K562 (cell line): ENCODE measurements at regions not wholly inside any gene's neighbourhood (a gene's known extent, or its start where the extent isn't known, plus 50 kb on each side); places are given as distances from the start of the nearest gene placed in this dataset.

ENCODE experiments used
- ESRRA ChIP-seq: fragments of 450-650 bp; IDR thresholded peaks from 2 replicates; pipeline ENCODE4 v1.6.1; 2014; ENCODE audit warnings: low read depth, mild to moderate bottlenecking, moderate library complexity, borderline replicate concordance
- POLR2AphosphoS5 ChIP-seq: IDR thresholded peaks from 2 replicates; pipeline ENCODE4 v1.6.1; 2011; ENCODE audit warnings: mild to moderate bottlenecking, low read depth, low read length, moderate library complexity; ENCODE audit not compliant: control insufficient read depth, insufficient read depth
- TF ChIP-seq, protein P1 (sequence below): sonication (generic); formaldehyde crosslinking; IDR thresholded peaks from 2 replicates; pipeline ENCODE4 v1.8.1; 2023; ENCODE audit warnings: mild to moderate bottlenecking, missing genetic modification reagents, moderate library complexity

DNA sequence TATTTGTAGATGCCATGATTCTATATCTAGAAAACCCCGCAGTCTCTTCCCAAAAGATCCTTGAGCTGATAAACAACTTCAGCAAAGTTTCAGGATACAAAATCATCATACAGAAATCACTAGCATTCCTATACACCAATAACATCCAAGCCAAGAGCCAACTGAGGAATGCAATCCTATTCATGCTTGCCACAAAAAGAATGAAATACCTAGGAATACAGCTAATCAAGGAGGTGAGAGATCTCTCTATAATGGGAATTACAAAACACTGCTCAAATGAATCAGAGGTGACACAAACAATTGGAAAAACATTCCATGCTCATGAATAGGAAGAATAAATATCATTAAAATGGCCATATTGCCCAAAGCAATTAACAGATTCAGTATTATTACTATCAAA lies 551.4 kb upstream of the SLC39A10 start:
- TF ChIP-seq POLR2AphosphoS5 (no peak), ESRRA (no peak)
- TF ChIP-seq, protein P1, sequence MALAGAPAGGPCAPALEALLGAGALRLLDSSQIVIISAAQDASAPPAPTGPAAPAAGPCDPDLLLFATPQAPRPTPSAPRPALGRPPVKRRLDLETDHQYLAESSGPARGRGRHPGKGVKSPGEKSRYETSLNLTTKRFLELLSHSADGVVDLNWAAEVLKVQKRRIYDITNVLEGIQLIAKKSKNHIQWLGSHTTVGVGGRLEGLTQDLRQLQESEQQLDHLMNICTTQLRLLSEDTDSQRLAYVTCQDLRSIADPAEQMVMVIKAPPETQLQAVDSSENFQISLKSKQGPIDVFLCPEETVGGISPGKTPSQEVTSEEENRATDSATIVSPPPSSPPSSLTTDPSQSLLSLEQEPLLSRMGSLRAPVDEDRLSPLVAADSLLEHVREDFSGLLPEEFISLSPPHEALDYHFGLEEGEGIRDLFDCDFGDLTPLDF (CRISPR knock-in tag): no peak
